HUES48 (cell line): ENCODE measurements at regions not wholly inside any gene's neighbourhood (a gene's known extent, or its start where the extent isn't known, plus 50 kb on each side); places are given as distances from the start of the nearest gene placed in this dataset.
A peak's percentile ranks its signal among the peaks of the same experiment; 100 is the strongest.

ENCODE experiments used
- H3K27ac ChIP-seq: one replicate; pipeline ENCODE4 v1.7.0; 2013; ENCODE audit warnings: low read depth, low read length, inconsistent platforms
- H3K27me3 ChIP-seq: 2 replicates; pipeline ENCODE4 v1.6.1; 2013; ENCODE audit warnings: mild to moderate bottlenecking, low read length; ENCODE audit not compliant: control insufficient read depth, insufficient read depth
- H3K36me3 ChIP-seq: 2 replicates; pipeline ENCODE4 v1.6.1; 2013; ENCODE audit warnings: low read length; ENCODE audit not compliant: control insufficient read depth, insufficient read depth
- H3K4me1 ChIP-seq: 2 replicates; pipeline ENCODE4 v1.6.1; 2013; ENCODE audit warnings: mild to moderate bottlenecking, low read length; ENCODE audit not compliant: control insufficient read depth, insufficient read depth
- H3K4me3 ChIP-seq: 2 replicates; pipeline ENCODE4 v1.5.1; 2013; ENCODE audit warnings: mild to moderate bottlenecking, low read depth, low read length
- H3K9ac ChIP-seq: 2 replicates; pipeline ENCODE4 v1.6.1; 2013; ENCODE audit warnings: mild to moderate bottlenecking, low read depth, low read length, moderate library complexity
- H3K9me3 ChIP-seq: 2 replicates; pipeline ENCODE4 v1.6.1; 2013; ENCODE audit warnings: low read length; ENCODE audit not compliant: control insufficient read depth, insufficient read depth

GRCh38 chr2:120577721-120578295, 157.9 kb upstream of the GLI2 start:
- H3K9ac ChIP-seq, result no peak overlapping the region
- H3K27me3 ChIP-seq, result peaks cover 89% of the 10 kb centered on the region
- H3K4me3 ChIP-seq, result no peak overlapping the region
- no peak overlapping the region for H3K27ac ChIP-seq
- peaks cover 18% of the 10 kb centered on the region for H3K4me1 ChIP-seq
- no peaks in the 10 kb centered on the region for H3K9me3 ChIP-seq
- no peaks in the 10 kb centered on the region for H3K36me3 ChIP-seq

- no peaks in the 10 kb centered on the region for H3K9me3 ChIP-seq
- H3K36me3 ChIP-seq, result no peaks in the 10 kb centered on the region
- no peak overlapping the region for H3K9ac ChIP-seq
- H3K27ac ChIP-seq, result no peak overlapping the region
- H3K4me3 ChIP-seq, result no peak overlapping the region
- H3K4me1 ChIP-seq, result peaks cover 18% of the 10 kb centered on the region
- peaks cover 86% of the 10 kb centered on the region for H3K27me3 ChIP-seq
Measured at GRCh38 chr2:120578576-120579352, 156.9 kb upstream of the GLI2 start.

- no peak overlapping the region for H3K27ac ChIP-seq
- no peak overlapping the region for H3K9ac ChIP-seq
- H3K27me3 ChIP-seq, result peaks cover 73% of the 10 kb centered on the region
- H3K4me1 ChIP-seq, result peaks cover 13% of the 10 kb centered on the region
- H3K36me3 ChIP-seq, result no peaks in the 10 kb centered on the region
- H3K9me3 ChIP-seq, result no peaks in the 10 kb centered on the region
- no peak overlapping the region for H3K4me3 ChIP-seq
Measured at GRCh38 chr2:120579916-120580685, 155.6 kb upstream of the GLI2 start.

- peaks cover 69% of the 10 kb centered on the region for H3K27me3 ChIP-seq
- H3K36me3 ChIP-seq, result no peaks in the 10 kb centered on the region
- H3K4me1 ChIP-seq, result peaks cover 13% of the 10 kb centered on the region; the same call in 1 of the 2 replicates
- no peak overlapping the region for H3K27ac ChIP-seq
- no peak overlapping the region for H3K4me3 ChIP-seq
- H3K9ac ChIP-seq, result no peak overlapping the region
- no peaks in the 10 kb centered on the region for H3K9me3 ChIP-seq
Measured at GRCh38 chr2:120580709-120581108, 155.0 kb upstream of the GLI2 start.

GRCh38 chr2:120583121-120583520, 152.5 kb upstream of the GLI2 start:
- no peaks in the 10 kb centered on the region for H3K9me3 ChIP-seq
- no peak overlapping the region for H3K9ac ChIP-seq
- peaks cover 18% of the 10 kb centered on the region for H3K4me1 ChIP-seq
- H3K4me3 ChIP-seq, result no peak overlapping the region
- H3K27me3 ChIP-seq, result peaks cover 64% of the 10 kb centered on the region
- no peaks in the 10 kb centered on the region for H3K36me3 ChIP-seq
- no peak overlapping the region for H3K27ac ChIP-seq

GRCh38 chr2:120583851-120584570, 151.7 kb upstream of the GLI2 start:
- Histone ChIP-seq H3K9ac (no peak overlapping the region), H3K9me3 (no peaks in the 10 kb centered on the region), H3K36me3 (no peaks in the 10 kb centered on the region), H3K4me3 (no peak overlapping the region), H3K27me3 (peaks cover 64% of the 10 kb centered on the region), H3K27ac (no peak overlapping the region), H3K4me1 (peaks cover 26% of the 10 kb centered on the region)

- no peak overlapping the region for H3K27ac ChIP-seq
- H3K36me3 ChIP-seq, result no peaks in the 10 kb centered on the region
- H3K4me1 ChIP-seq, result peaks cover 35% of the 10 kb centered on the region
- peaks cover 63% of the 10 kb centered on the region for H3K27me3 ChIP-seq
- H3K9ac ChIP-seq, result 0 out of 2 replicates have a peak overlapping the region, but pooled peaks have one; percentile 34
- peak overlapping the region; percentile 59 for H3K4me3 ChIP-seq
- H3K9me3 ChIP-seq, result no peaks in the 10 kb centered on the region
Measured at GRCh38 chr2:120586507-120587278, 149.0 kb upstream of the GLI2 start.

GRCh38 chr2:120587279-120587996, 148.2 kb upstream of the GLI2 start:
- peak overlapping the region; percentile 59 for H3K4me3 ChIP-seq
- no peak overlapping the region for H3K9ac ChIP-seq
- H3K4me1 ChIP-seq, result peaks cover 35% of the 10 kb centered on the region
- H3K9me3 ChIP-seq, result no peaks in the 10 kb centered on the region
- H3K27me3 ChIP-seq, result peaks cover 66% of the 10 kb centered on the region
- H3K27ac ChIP-seq, result peak overlapping the region; percentile 11
- H3K36me3 ChIP-seq, result no peaks in the 10 kb centered on the region

GRCh38 chr2:120587997-120588336, 147.7 kb upstream of the GLI2 start:
- peaks cover 35% of the 10 kb centered on the region for H3K4me1 ChIP-seq
- H3K27ac ChIP-seq, result no peak overlapping the region
- H3K4me3 ChIP-seq, result peak overlapping the region; percentile 59
- H3K27me3 ChIP-seq, result peaks cover 63% of the 10 kb centered on the region
- no peaks in the 10 kb centered on the region for H3K36me3 ChIP-seq
- no peaks in the 10 kb centered on the region for H3K9me3 ChIP-seq
- H3K9ac ChIP-seq, result no peak overlapping the region
